ENCODE measurements at regions not wholly inside any gene's neighbourhood (a gene's known extent, or its start where the extent isn't known, plus 50 kb on each side); places are given as distances from the start of the nearest gene placed in this dataset.

- TF ChIP-seq POLR2A (IDR thresholded peaks at IDR 0.05) (no peak), CTCF (IDR thresholded peaks at IDR 0.05) (no peak), EP300 (IDR thresholded peaks at IDR 0.05) (no peak)
Observed at GRCh38 chr1:37282764-37283163, 191.6 kb upstream of the ZC3H12A start.

Data from sigmoid colon (tissue), 4 donors.